ENCODE measurements at regions not wholly inside any gene's neighbourhood (a gene's known extent, or its start where the extent isn't known, plus 50 kb on each side); places are given as distances from the start of the nearest gene placed in this dataset.

DNA sequence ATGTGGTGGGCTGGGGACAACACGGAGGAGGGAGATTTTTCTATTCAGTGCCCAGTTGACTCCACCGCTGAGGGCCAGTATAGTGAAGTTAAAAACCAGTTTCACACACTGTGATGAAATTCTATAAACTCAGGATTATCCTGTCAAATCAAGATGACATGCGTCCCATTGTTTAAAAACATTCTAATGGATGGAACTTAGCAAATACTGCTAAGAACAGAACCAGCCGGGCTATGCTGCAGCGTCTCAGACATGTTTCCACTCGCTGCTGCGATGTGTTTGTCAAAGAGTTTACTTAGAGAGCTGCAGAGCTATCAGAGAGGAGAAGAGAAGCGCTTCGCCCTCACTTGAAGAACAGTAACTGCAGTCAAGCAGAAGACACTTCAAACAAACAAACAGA is 212.6 kb upstream of the FOXQ1 start (continued):
- TF ChIP-seq KLF16 (tag by site-specific recombination; IDR thresholded peaks at IDR 0.05) (no peak), ZNF239 (tag by site-specific recombination; IDR thresholded peaks at IDR 0.05) (no peak)

GRCh38 chr6:1096967-1097765 is 214.7 kb upstream of the FOXQ1 start:
- H3K36me3 ChIP-seq (ENCODE audit: control insufficient read depth in 2 of 2, insufficient read depth in 1 of 2, low read length in 2 of 2): no peaks in the 10 kb centered on the region

DNA sequence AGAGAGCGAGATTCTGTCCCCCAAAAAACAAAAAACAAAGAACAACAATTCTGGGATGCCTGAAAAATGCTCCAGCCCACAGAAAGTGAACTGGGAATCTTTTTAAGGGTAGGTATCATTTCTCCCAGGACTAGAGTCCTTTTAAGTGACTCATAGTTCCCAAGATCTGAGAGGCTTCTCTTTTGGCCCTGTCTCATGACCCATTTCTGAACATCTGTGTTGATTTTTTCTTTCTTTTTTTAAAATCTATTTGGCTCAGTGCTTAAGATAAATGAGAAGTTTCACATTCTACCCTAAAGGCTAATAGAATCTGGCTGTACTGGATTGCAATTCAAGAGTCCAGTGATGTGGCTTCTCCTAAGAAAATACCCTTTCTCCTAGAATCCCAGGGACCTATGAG is 217.6 kb upstream of the FOXQ1 start:
- Histone ChIP-seq H3K4me3 (ENCODE audit: low read depth, low read length) (no peak overlapping the region), H3K4me1 (ENCODE audit: control insufficient read depth, insufficient read depth, low read length) (no peaks in the 10 kb centered on the region; the same call in none of the 2 replicates), H3K36me3 (ENCODE audit: control insufficient read depth in 2 of 2, insufficient read depth in 1 of 2, low read length in 2 of 2) (no peaks in the 10 kb centered on the region), H3K27ac (ENCODE audit: extremely low read depth, low read depth, low read length) (no peak overlapping the region), H3K9me3 (ENCODE audit: control insufficient read depth, insufficient read depth, low read depth, low read length) (no peaks in the 10 kb centered on the region)
- CTCF ChIA-PET: no interaction called here
- POLR2A ChIA-PET: no interaction called here
- no peak for TF ChIP-seq ZFP69B (tag by site-specific recombination; IDR thresholded peaks at IDR 0.05)
- no peak for TF ChIP-seq ZNF174 (tag by site-specific recombination; IDR thresholded peaks at IDR 0.05)
- TF ChIP-seq ZNF266 (tag by site-specific recombination; IDR thresholded peaks at IDR 0.05; ENCODE audit: low read depth): no peak

More at GRCh38 chr6:1096967-1097765, 214.7 kb upstream of the FOXQ1 start:
- Histone ChIP-seq H3K27ac (ENCODE audit: extremely low read depth, low read depth, low read length) (no peak overlapping the region), H3K9me3 (ENCODE audit: control insufficient read depth, insufficient read depth, low read depth, low read length) (no peaks in the 10 kb centered on the region), H3K4me3 (ENCODE audit: low read depth, low read length) (no peak overlapping the region), H3K4me1 (ENCODE audit: control insufficient read depth, insufficient read depth, low read length) (no peaks in the 10 kb centered on the region)
- ChIA-PET CTCF (no interaction called here), POLR2A (no interaction called here)
- TF ChIP-seq KLF8 (tag by site-specific recombination; IDR thresholded peaks at IDR 0.05) (no peak), ZNF366 (tag by site-specific recombination; conservative IDR thresholded peaks at IDR 0.05) (peak; percentile 78)

DNA sequence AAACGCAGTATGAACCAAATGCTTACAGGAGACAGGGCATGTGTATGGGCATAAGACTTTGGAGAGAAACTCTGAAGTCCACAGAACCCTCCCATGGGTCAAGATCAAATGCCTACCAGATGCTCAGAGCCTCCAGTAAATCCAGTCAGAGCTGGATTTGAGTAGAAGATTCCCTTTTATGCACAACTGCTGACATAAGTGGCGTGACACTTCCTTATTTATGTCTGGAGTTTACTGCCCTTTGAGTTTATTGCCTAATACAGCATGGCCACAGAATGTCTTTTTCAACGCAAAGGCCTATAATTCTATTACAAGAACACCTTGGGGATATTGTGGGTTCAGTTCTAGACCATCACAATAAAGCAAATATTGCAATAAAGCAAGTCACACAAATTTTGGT is 220.0 kb upstream of the FOXQ1 start:
- H3K4me3 ChIP-seq (ENCODE audit: low read depth, low read length): no peak overlapping the region
- ChIA-PET CTCF (no interaction called here), POLR2A (no interaction called here)
- H3K4me1 ChIP-seq (ENCODE audit: control insufficient read depth, insufficient read depth, low read length): peaks cover 11% of the 10 kb centered on the region
- no peak overlapping the region for H3K27ac ChIP-seq (ENCODE audit: extremely low read depth, low read depth, low read length)
- H3K36me3 ChIP-seq (ENCODE audit: control insufficient read depth in 2 of 2, insufficient read depth in 1 of 2, low read length in 2 of 2): no peaks in the 10 kb centered on the region
- H3K9me3 ChIP-seq (ENCODE audit: control insufficient read depth, insufficient read depth, low read depth, low read length): no peaks in the 10 kb centered on the region
- TF ChIP-seq ZBTB20 (tag by site-specific recombination; IDR thresholded peaks at IDR 0.05) (no peak), FEZF1 (tag by site-specific recombination; IDR thresholded peaks at IDR 0.05) (peak; percentile 69), ZXDB (tag by site-specific recombination; IDR thresholded peaks at IDR 0.05) (0 out of 2 replicates have a peak, but pooled peaks have one; percentile 34), PRDM2 (tag by site-specific recombination; IDR thresholded peaks at IDR 0.05; ENCODE audit: borderline replicate concordance) (no peak)
- TF ChIP-seq, protein P1, sequence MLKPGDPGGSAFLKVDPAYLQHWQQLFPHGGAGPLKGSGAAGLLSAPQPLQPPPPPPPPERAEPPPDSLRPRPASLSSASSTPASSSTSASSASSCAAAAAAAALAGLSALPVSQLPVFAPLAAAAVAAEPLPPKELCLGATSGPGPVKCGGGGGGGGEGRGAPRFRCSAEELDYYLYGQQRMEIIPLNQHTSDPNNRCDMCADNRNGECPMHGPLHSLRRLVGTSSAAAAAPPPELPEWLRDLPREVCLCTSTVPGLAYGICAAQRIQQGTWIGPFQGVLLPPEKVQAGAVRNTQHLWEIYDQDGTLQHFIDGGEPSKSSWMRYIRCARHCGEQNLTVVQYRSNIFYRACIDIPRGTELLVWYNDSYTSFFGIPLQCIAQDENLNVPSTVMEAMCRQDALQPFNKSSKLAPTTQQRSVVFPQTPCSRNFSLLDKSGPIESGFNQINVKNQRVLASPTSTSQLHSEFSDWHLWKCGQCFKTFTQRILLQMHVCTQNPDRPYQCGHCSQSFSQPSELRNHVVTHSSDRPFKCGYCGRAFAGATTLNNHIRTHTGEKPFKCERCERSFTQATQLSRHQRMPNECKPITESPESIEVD (tag by site-specific recombination; IDR thresholded peaks at IDR 0.05): 0 out of 2 replicates have a peak, but pooled peaks have one; percentile 17
